ENCODE measurements at regions not wholly inside any gene's neighbourhood (a gene's known extent, or its start where the extent isn't known, plus 50 kb on each side); places are given as distances from the start of the nearest gene placed in this dataset.

DNA sequence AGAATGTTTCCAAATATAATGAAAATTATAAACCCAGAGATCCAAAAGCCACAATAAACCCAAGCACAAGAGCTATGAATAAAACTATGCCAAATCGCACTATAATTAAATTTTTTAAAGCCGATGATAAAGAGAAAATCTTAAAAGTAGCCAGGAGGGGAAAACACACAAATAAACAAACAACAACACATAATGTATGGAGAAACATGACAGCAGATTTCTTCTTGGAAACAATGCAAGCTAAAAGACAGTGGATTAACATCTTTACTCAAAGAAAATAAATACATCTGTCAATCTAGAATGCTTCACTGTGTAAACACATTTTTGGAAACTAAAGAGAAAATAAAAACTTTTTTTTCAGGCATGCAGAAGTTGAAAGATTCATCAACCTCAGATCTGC is 53.0 kb upstream of the SMOX start:
- DNase-seq (ENCODE audit: low read depth) = no peak
- no peak overlapping the region for H3K4me3 ChIP-seq (ENCODE audit: low read depth, low read length)
- TF ChIP-seq, protein P1, sequence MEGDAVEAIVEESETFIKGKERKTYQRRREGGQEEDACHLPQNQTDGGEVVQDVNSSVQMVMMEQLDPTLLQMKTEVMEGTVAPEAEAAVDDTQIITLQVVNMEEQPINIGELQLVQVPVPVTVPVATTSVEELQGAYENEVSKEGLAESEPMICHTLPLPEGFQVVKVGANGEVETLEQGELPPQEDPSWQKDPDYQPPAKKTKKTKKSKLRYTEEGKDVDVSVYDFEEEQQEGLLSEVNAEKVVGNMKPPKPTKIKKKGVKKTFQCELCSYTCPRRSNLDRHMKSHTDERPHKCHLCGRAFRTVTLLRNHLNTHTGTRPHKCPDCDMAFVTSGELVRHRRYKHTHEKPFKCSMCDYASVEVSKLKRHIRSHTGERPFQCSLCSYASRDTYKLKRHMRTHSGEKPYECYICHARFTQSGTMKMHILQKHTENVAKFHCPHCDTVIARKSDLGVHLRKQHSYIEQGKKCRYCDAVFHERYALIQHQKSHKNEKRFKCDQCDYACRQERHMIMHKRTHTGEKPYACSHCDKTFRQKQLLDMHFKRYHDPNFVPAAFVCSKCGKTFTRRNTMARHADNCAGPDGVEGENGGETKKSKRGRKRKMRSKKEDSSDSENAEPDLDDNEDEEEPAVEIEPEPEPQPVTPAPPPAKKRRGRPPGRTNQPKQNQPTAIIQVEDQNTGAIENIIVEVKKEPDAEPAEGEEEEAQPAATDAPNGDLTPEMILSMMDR (IDR thresholded peaks at IDR 0.05; ENCODE audit: low read depth, low read length, missing control alignments) = no peak

DNA sequence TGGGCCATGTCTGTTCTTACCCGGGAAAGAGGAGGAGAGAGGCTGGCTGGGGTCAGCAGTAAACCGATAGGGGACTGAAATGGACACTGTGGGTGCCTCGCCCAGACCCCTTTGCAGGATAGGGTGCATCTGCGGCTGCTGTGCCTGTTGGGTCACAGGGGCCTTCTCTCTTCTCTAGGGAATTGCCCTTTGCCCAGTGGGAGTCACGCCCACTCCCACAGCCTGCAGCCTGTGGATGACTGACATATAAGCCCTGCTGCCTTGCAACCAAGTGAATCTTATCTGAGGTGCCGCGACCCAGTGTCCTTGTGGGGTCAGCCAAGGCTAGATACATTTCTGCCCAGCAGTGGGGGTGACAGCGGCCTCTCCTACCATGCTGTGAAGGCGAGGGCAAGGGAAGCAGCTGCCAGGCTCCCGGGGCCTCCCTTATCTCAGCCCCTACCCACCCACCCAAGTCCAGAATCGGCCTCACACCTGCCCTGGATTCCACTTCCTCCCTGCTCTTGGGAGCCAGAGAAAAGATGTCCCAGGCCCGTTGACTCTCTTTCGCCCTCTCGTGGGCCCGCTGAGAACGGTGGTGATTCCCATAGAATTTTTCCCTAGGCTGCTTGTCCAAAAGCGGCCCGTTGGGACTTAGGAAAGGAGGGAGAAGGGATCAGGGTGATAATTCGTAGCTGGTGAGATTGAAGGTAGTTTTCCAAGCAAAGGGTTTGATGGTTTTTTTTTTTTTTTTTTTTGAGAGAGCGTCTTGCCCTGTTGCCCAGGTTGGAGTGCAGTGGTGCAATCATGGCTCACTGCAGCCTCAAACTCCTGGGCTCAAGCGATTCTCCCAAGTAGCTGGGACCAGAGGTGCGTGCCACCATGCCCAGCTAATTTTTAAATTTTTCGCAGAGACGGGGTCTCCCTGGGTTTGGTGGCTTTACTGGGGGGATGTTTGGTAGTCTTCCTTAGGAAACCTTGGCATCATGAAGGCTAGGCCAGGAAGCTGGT is 56.8 kb upstream of the SMOX start:
- no peak for DNase-seq (ENCODE audit: low read depth)
- TF ChIP-seq, protein P1 (IDR thresholded peaks at IDR 0.05; ENCODE audit: low read depth, low read length, missing control alignments) = peak; percentile 77
- no peak overlapping the region for H3K4me3 ChIP-seq (ENCODE audit: low read depth, low read length)

DNA sequence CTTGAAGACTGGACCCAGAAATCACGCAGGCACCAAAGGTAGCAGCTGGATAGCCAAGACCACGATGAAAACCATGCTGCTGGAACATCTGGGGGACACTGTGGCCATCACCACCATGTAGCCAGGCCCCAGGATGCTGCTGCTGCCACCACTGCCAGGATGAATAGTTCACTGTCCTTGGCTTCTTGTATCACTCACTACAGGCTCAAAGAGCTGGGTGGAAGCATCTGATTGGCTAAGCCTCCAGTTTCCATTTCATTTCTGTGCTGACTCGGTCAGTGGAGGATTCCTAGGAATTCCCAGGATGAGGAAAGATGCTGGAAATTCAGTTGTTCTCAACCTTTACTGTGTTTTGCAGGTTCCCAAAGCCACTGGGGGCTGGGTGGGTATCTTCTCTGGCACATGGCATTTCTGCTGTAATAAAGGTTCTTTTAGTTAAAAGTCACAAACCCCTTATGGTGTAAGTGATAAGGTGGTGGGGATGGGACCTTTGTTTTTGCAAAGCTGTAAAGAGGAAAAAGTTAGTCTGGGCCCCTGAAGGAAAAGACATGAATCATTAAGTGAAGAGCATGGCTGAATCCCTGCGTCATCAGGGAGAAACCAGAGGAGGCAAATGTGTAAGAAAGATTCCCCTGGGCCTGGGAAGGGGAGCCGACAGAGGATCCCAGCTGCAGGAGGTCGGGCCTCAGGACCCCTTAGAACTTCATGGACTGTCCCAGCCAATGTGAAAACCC is 57.7 kb upstream of the SMOX start:
- H3K4me3 ChIP-seq (ENCODE audit: low read depth, low read length) = no peak overlapping the region
- TF ChIP-seq, protein P1 (IDR thresholded peaks at IDR 0.05; ENCODE audit: low read depth, low read length, missing control alignments) = no peak
- no peak for DNase-seq (ENCODE audit: low read depth)

DNA sequence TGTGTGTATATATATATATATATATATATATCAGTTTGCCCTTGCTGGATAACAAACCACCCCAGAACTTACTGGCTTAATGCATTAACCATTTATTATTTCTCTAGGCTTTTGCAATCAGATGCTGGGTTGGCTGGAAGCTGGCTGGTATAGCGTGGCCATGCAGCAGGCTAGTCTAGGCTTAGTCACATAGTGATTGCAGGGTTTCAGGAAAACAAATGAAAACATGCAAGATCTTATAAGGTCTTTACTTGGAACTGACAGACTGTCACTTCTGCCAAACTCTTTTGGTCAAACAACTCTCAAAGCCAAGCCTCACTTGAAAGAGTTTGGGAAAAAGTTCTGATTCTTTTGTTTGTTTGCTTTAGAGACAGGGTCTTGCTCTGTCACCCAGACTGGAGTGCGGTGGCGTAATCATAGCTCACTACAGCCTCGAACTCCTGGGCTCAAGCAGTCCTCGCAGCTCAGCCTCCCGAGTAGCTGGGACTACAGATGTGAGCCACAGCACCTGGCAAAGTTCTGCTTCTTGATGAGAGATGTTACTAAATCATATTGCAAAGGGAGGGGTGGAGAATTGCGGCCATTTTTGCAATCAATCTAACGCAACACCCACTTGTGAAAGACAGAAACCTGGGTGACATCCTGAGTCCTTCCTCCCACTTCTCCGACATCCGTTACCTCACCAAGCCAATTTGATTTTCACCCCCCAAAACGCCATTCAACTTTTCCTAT is 58.7 kb upstream of the SMOX start:
- TF ChIP-seq, protein P1 (IDR thresholded peaks at IDR 0.05; ENCODE audit: low read depth, low read length, missing control alignments) = no peak
- H3K4me3 ChIP-seq (ENCODE audit: low read depth, low read length) = no peak overlapping the region
- DNase-seq (ENCODE audit: low read depth) = no peak

DNA sequence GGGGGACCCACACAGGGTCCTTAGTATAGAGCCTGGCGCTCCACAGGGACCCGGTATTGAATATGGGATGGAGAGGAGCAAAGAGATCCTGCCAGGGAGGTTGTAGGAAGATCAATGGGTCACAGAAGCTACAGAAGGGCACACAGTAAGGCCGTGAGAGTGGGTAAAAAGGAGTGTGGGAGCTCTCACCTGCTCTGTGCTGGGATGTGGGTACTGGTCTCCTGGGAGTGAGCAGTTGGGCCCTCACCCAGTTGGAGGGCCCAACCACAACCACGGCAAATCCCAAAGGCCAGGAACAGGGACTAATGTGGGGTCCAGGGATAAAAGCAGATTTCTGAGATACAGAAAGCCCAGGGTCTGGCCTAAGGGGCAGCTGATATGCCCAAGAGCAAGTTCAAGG is 59.9 kb upstream of the SMOX start:
- DNase-seq (ENCODE audit: low read depth) = no peak
- H3K4me3 ChIP-seq (ENCODE audit: low read depth, low read length) = no peak overlapping the region
- TF ChIP-seq, protein P1 (IDR thresholded peaks at IDR 0.05; ENCODE audit: low read depth, low read length, missing control alignments) = no peak

DNA sequence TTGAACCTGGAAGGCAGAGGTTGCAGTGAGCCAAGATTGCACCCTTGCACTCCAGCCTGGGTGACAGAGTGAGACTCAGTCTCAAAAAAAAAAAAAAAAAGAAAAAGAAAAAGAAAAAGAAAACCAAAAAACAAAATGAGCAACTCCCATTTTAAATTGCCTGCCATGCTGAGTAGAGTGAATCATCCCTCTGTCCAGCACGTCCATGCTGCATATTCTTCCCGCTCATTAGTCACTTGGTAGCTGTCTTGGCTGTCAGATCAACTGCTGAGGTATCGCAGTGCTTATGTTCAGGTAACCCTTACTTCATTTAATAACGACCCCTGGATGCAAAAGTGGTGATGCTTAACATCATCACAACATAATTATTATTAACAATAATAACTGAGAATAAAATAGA is 60.7 kb upstream of the SMOX start:
- DNase-seq (ENCODE audit: low read depth) = no peak
- H3K4me3 ChIP-seq (ENCODE audit: low read depth, low read length) = no peak overlapping the region
- TF ChIP-seq, protein P1 (IDR thresholded peaks at IDR 0.05; ENCODE audit: low read depth, low read length, missing control alignments) = no peak
